GM12872 (cell line): ENCODE measurements at regions not wholly inside any gene's neighbourhood (a gene's known extent, or its start where the extent isn't known, plus 50 kb on each side); places are given as distances from the start of the nearest gene placed in this dataset.

Experiments used
- CTCF ChIP-seq: IDR thresholded peaks from 3 replicates; pipeline ENCODE4 v1.5.1; 2011; ENCODE audit warnings: low read depth, mild to moderate bottlenecking, low read length, moderate library complexity; ENCODE audit not compliant: insufficient read depth

- no peak for TF ChIP-seq CTCF
Measured at GRCh38 chr7:25963733-25964132, 188.3 kb upstream of the NFE2L3 start.

- no peak for TF ChIP-seq CTCF
Measured at GRCh38 chr7:25964483-25964991, 187.5 kb upstream of the NFE2L3 start.

GRCh38 chr7:25965405-25966123 is 186.4 kb upstream of the NFE2L3 start:
- TF ChIP-seq CTCF, result no peak

- TF ChIP-seq CTCF, result no peak
Measured at GRCh38 chr7:25966469-25966868, 185.5 kb upstream of the NFE2L3 start.

GRCh38 chr7:25967278-25968204 is 184.5 kb upstream of the NFE2L3 start:
- TF ChIP-seq CTCF, result no peak

- no peak for TF ChIP-seq CTCF
Measured at GRCh38 chr7:25968205-25968993, 183.6 kb upstream of the NFE2L3 start.

GRCh38 chr7:25970356-25970755 is 181.6 kb upstream of the NFE2L3 start:
- TF ChIP-seq CTCF, result no peak
